ENCODE measurements at regions not wholly inside any gene's neighbourhood (a gene's known extent, or its start where the extent isn't known, plus 50 kb on each side); places are given as distances from the start of the nearest gene placed in this dataset.
"Not testable (repeated sequence)": the region's sequence is repeated elsewhere in the genome, so short reads cannot be mapped to it uniquely, and the experiment has no call there.

GRCh38 chr2:91525587-91525986 is 2834.1 kb downstream of the RPIA start:
- ATAC-seq = not testable (repeated sequence)

DNA sequence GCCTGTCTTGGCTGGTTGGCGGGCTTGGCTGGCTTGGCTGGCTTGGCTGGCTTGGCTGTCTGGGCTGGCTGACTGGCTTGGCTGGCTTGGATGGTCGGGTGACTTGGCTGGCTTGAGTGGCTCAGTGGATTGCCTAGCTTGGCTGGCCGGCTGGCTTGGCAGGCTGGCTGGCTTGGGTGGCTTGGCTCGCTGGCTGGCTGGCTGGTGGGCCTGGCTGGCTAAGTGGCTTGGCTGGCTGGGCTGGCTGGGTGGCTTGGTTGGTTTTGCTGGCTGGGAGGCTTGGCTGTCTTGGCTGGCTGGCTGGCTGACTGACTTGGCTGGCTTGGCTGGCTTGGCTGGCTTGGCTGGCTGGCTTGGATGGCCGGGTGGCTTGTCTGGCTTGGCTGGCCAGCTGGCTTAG is 2834.6 kb downstream of the RPIA start:
- not testable (repeated sequence) for ATAC-seq

DNA sequence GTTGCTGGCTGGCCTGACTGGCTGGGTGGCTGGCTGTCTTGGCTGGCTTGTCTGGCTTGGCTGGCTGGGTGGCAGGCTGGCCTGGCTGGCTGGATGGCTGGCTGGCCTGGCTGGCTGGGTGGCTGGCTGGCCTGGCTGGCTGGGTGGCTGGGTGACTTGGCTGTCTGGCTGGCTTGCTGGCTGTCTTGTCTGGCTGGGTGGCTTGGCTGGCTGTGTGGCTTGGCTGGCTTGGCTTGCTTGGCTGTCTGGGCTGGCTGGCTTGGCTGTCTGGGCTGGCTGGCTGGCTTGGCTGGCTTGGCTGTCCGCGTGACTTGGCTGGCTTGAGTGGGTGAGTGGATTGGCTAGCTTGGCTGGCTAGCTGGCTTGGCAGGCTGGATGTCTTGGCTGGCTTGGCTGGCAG is 2835.6 kb downstream of the RPIA start:
- not testable (repeated sequence) for ATAC-seq

- not testable (repeated sequence) for ATAC-seq
Observed at GRCh38 chr2:91527491-91528031, 2836.1 kb downstream of the RPIA start.

- ATAC-seq = not testable (repeated sequence)
Observed at GRCh38 chr2:91528361-91528760, 2836.9 kb downstream of the RPIA start.

DNA sequence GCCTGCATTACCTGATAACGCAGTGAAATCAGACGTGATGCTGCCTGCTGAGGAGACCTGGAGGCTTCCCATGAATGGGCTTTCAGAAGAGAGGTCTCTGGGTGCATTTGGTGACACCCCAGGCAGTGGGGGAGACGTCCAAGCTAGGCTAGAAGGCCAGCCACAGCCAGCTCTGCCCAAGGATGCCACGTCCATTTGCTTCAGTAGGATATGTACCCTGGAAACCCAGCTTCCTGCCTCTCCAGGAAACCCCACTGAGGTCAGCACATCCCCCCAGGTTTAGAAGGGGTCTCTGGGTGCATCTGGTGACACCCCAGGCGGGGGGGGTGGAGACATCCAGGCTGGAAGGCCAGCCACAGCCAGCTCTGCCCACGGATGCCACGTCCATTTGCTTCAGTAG is 2844.6 kb downstream of the RPIA start:
- ATAC-seq = not testable (repeated sequence)

DNA sequence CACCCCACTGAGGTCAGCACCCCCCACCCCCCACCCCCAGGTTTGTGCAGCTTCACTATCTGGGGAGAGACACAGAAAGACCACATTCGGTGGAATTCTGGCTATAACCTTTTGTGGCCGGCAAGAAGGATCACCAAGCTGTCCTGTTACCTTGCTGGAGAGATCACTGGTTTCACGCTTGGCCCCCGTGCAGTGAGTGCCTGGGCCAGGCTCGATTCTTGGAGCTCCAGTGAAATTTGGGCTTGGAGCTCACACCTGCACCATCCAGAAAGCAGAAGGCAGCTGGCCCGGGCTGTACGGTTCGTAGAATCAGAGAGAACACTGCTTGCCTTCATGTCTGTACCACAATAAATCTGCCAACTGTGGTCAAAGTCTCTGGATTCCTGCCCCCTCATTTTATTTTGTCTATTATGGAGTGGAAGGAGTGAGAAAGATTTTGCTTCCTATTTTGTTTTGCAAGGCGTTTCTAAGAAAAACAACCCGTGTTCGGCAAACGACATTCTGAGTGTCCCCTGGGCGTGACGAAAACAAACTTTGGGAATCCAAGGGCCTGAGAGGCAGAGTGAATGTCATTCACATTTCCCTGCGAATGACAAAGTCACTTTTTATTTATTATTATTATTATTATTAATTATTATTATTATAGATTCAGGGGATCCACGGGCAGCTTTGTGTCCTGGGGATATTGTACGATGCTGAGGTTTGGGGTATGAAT is 2845.2 kb downstream of the RPIA start:
- not testable (repeated sequence) for ATAC-seq

DNA sequence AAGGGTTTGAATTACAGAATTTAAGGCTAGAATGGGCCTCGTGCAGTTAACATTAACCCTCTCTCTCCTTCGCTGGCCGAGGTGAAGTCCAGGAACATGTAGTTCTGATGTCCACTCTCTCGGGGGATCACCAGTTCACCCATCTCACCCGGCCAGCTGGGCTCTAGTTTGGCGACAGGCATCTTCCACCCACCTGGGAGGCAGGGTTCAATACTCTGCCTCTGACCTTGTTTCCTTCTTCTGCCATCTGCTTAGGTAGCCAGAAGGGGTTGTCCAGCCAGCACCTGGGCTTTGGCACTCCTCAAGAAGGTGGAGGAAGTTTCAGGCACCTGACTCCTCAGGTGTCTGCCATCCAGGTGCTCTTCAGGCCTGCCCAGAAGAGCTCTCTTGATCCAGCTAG is 2857.8 kb downstream of the RPIA start:
- not testable (repeated sequence) for ATAC-seq

GRCh38 chr2:91558234-91558633 is 2866.8 kb downstream of the RPIA start:
- not testable (repeated sequence) for ATAC-seq

DNA sequence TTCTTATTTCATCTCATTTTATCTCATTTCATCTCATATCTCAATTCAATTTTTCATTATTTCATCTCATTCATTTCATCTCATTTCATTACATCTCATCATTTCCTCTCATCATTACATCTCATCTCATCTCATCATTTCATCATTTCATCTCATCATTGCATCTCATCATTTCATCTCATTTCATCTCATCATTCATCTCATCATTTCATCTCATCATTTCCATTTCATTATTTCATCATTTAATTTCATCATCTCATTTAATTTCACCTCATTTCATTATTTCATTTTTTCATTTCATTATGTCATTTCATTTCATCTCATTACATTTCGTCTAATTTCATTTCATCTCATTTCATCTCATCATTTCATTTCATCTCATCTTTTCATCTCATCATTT is 2867.8 kb downstream of the RPIA start:
- ATAC-seq = not testable (repeated sequence)

DNA sequence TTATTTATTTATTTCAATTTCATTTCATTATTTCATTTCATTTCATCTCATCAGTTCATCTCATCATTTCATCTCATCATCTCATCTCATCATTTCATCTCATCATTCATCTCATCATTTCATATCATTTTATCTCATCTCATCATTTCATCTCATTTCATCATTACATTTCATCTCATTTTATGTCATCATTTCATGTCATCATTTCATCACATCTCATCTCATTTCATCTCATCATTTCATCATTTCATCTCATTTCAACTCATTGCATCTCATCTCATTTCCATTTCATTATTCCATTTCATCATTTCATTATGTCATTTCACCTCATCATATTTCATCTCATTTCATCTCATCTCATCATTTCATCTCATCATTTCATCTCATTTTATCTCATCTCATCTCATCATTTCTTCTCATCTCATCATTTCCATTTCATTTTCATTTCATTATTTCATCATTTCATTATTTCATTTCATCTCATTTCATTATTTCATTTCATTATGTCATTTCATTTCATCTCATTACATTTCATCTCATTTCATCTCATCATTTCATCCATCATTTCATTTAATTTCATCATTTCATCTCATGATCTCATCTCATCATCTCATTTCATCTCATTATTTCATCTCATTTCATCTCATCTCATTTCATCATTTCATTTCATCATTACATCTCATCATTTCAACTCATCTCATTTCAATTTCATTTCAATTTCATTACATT is 2868.6 kb downstream of the RPIA start:
- ATAC-seq = not testable (repeated sequence)

GRCh38 chr2:91562184-91562583 is 2870.7 kb downstream of the RPIA start:
- ATAC-seq = not testable (repeated sequence)

DNA sequence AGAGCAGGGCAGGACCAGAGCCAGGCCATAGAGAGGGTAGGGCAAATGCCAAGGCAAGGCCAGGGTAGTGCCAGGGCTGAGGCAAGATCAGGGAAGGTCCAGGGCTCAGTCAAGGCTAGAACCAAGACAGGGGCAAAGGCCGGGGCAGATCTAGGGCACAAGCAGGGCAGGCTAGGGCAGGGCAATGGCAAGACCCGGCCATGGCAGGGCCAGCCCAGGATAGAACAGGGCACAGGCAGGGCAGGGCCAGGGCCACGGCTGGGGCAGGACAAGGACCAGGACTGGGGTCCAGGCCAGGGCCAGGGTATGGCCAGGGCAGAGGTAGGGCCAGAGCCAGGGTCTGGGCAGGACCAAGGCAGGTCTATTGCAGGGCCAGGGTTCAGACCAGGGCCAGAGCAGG is 2873.2 kb downstream of the RPIA start:
- not testable (repeated sequence) for ATAC-seq

- ATAC-seq = not testable (repeated sequence)
Observed at GRCh38 chr2:91565689-91566430, 2874.4 kb downstream of the RPIA start.

DNA sequence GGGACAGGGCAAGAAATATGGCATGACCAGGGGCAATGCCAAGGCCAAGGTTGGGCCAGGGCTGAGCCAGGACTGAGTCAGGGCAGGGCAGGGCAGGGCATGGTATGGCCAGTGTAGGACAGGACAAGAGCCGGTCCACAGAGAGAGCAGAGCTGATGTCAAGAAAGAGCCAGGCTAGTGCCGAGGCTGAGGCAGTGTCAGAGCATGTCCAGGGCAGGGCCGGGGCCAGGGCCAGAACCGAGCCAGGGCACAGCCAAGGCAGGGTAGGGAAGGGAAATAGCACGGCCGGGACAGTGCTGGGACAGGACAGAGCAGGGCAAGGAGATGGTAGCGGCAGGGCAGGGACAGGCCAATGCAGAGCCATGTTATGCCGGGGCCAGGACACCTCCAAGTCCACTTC is 2875.1 kb downstream of the RPIA start:
- ATAC-seq = not testable (repeated sequence)

- ATAC-seq = not testable (repeated sequence)
Observed at GRCh38 chr2:91567546-91568335, 2876.3 kb downstream of the RPIA start.

DNA sequence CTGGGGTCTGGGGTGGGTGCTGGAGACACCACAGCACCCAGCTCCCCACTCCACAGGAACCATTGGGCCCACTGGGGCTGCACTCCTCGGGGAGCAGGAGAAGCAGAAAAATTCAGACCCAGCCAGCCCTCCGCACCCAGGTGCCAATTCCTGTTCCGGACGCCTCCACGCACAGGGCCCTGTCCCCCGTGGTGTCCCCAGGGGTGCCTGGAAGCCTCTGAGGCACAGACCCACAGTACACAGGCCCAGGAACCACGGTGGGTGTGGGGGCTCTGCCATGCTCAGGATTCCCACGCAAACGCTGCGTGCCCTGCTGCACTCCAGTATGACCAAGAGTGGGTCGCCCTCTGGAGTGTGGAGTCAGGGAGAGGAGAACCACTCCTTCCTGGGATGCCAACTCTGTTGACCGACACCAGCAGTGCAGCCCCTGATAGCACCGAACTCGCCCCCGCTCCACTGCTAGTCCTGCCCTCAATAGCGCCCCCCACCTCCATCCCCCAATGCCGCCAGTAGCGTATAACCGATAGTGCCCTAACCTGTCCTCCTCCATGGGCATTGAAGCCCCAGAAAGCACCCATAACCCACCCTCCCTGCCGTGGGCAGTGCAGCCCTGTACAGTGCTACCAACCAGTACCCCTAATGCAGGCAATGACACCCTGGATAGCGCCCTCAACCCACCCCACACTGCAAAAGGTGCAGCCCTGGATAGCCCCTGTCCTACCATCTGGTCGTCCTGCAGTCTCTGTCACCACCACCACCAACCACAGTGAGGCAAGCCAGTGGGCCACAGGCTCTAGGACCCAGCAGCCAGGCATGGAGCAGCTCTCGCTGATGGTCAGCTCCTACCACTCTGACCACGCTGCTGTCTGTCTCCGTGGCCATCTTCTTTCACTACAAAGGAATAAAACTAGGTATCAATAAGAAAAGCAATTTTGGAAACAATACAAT is 2877.2 kb downstream of the RPIA start:
- not testable (repeated sequence) for ATAC-seq

- ATAC-seq = peak; percentile 80
Observed at GRCh38 chr2:91571239-91571923, 2879.9 kb downstream of the RPIA start.

DNA sequence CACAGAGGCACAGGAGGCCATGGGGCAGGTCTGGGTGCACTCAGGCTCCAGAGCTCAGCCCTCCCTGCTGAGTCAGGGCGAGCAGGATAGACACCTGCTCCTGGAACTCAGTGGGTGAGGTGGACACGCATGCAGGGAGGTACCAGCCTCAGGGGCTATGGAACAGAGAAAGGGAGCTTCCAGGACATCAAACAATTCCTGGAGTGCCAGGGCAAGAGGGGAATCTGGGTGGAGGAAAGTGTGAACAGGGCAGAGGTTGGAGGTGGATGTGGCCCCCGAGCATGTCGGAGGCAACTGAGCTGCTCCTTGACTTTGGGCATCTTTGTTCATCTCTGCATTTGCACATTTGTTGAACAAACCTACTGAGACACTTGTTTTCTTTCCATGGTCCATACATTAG is 2881.5 kb downstream of the RPIA start:
- not testable (repeated sequence) for ATAC-seq
